ENCODE measurements at regions not wholly inside any gene's neighbourhood (a gene's known extent, or its start where the extent isn't known, plus 50 kb on each side); places are given as distances from the start of the nearest gene placed in this dataset.

DNA sequence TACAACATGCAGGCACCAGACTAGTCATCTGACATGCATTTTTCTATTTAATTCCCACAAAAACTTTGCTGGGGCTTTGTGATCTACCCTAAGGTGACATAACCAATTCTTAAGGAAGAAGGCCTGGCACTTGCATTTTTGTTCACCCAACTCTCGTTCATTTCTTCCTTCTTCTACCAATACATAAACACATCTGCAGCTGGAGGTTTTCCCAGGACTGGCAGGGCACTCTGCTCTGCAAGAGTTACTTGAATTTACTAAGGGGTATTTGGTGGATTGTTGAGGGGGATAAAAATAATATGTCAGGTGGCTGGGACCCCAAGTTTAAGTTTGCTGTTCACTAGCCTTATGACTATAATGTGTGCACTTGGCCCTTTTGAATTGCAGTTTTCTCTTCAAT is 111.4 kb upstream of the TRIB2 start:
- Mint-ChIP-seq H3K4me3 (ENCODE audit: low read depth) (no peak overlapping the region), H3K9me3 (ENCODE audit: low read depth) (no peaks in the 10 kb centered on the region), H3K27ac (no peak overlapping the region), H3K36me3 (ENCODE audit: insufficient read depth) (no peaks in the 10 kb centered on the region), H3K27me3 (peaks cover 8% of the 10 kb centered on the region), H3K4me1 (ENCODE audit: low read depth) (peaks cover 4% of the 10 kb centered on the region)
- DNase-seq (ENCODE audit: low spot score, unreplicated experiment) = no peak
- TF ChIP-seq, protein P1, sequence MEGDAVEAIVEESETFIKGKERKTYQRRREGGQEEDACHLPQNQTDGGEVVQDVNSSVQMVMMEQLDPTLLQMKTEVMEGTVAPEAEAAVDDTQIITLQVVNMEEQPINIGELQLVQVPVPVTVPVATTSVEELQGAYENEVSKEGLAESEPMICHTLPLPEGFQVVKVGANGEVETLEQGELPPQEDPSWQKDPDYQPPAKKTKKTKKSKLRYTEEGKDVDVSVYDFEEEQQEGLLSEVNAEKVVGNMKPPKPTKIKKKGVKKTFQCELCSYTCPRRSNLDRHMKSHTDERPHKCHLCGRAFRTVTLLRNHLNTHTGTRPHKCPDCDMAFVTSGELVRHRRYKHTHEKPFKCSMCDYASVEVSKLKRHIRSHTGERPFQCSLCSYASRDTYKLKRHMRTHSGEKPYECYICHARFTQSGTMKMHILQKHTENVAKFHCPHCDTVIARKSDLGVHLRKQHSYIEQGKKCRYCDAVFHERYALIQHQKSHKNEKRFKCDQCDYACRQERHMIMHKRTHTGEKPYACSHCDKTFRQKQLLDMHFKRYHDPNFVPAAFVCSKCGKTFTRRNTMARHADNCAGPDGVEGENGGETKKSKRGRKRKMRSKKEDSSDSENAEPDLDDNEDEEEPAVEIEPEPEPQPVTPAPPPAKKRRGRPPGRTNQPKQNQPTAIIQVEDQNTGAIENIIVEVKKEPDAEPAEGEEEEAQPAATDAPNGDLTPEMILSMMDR (IDR thresholded peaks at IDR 0.05; ENCODE audit: unreplicated experiment) = no peak

DNA sequence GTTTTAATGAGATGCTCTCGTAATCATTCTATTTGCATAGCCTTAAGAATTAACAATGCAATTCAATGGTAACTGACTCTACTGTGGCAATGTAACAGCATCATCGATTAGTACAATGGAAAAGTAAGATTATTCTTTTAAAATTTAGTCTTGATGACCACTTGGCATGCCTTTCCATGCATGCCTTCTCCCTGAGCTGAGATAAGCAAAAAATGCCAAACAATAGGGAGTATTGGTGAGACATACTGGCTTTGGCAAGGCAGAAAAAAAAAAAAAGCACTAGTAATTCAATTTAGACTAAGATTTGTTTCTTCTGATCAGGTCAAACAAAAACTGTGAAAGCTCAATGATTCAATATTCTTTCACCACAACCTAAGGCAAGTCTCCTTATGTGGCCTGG is 110.8 kb upstream of the TRIB2 start:
- Mint-ChIP-seq H3K36me3 (ENCODE audit: insufficient read depth) (no peaks in the 10 kb centered on the region), H3K27ac (no peak overlapping the region), H3K9me3 (ENCODE audit: low read depth) (no peaks in the 10 kb centered on the region), H3K4me3 (ENCODE audit: low read depth) (no peak overlapping the region), H3K27me3 (peaks cover 8% of the 10 kb centered on the region), H3K4me1 (ENCODE audit: low read depth) (peaks cover 4% of the 10 kb centered on the region)
- TF ChIP-seq, protein P1 (IDR thresholded peaks at IDR 0.05; ENCODE audit: unreplicated experiment) = no peak
- DNase-seq (ENCODE audit: low spot score, unreplicated experiment) = no peak

DNA sequence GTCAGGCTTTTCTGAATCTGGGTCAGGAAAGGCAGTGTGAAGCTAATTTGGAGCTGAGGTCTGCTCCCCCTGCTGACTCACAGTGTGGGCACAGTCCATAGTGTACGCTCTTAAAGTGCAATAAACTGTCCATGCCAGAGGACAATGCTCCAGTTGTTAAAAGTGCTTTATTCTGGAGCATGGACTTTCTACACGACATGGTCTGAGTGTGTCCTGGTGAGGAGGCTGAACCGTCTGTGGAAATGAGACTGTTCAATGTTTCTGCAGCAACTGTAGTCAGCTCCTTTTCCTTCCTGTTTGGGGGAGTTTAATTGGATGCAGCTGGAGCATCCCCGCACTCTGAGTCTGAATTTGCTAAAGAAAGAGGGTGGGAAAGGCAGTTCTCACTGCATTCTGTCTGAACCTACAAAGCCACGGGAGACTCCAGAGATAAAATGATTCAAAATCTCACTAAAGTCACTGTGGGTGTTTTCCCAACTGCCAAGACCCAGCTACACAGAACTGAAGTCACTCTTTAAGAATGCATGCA is 110.2 kb upstream of the TRIB2 start:
- Mint-ChIP-seq H3K27me3 (peaks cover 8% of the 10 kb centered on the region), H3K36me3 (ENCODE audit: insufficient read depth) (no peaks in the 10 kb centered on the region), H3K27ac (no peak overlapping the region), H3K9me3 (ENCODE audit: low read depth) (no peaks in the 10 kb centered on the region), H3K4me3 (ENCODE audit: low read depth) (no peak overlapping the region), H3K4me1 (ENCODE audit: low read depth) (peaks cover 4% of the 10 kb centered on the region)
- no peak for DNase-seq (ENCODE audit: low spot score, unreplicated experiment)
- TF ChIP-seq, protein P1 (IDR thresholded peaks at IDR 0.05; ENCODE audit: unreplicated experiment) = no peak

DNA sequence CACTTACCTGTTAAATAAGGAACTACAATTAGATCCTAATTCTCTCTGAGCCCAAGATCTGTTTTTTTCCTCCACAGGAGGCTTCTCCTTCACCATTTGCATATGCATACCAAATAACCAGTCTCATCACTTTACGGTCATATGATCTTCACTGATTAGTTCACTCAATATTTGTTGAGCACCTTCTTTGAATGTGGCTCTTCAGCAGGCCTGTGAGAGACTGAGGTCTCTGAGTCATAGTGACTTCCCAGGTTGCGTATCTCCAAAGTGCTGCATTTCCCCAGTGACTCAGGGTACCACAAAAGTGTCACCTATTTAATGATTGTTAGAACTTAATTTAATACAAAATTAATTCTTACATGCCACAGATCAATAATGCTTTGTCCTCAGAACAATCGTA is 108.8 kb upstream of the TRIB2 start:
- H3K27me3 Mint-ChIP-seq = peaks cover 3% of the 10 kb centered on the region
- H3K4me1 Mint-ChIP-seq (ENCODE audit: low read depth) = peaks cover 4% of the 10 kb centered on the region
- H3K36me3 Mint-ChIP-seq (ENCODE audit: insufficient read depth) = no peaks in the 10 kb centered on the region
- H3K9me3 Mint-ChIP-seq (ENCODE audit: low read depth) = no peaks in the 10 kb centered on the region
- TF ChIP-seq, protein P1 (IDR thresholded peaks at IDR 0.05; ENCODE audit: unreplicated experiment) = no peak
- no peak for DNase-seq (ENCODE audit: low spot score, unreplicated experiment)
- H3K4me3 Mint-ChIP-seq (ENCODE audit: low read depth) = no peak overlapping the region
- no peak overlapping the region for H3K27ac Mint-ChIP-seq

DNA sequence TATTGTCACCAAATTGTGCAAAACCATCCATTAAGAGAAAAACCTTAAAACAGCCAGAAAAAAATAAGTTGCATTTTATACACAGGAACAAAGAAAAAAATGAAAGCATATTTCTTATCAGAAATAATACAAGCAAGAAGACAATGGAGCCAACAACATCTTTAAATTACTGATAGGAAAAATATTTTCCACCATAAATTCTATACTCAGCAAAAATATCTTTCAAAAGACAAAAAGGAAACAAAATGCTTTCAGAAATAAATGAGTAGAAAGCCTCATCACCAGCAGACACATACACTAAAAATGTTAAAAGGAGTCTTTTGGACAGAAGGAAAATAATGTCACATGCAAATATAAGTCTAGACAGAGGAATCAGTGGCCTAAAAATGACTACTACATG is 106.4 kb upstream of the TRIB2 start:
- Mint-ChIP-seq H3K4me3 (ENCODE audit: low read depth) (no peak overlapping the region), H3K27me3 (no peaks in the 10 kb centered on the region), H3K27ac (no peak overlapping the region), H3K9me3 (ENCODE audit: low read depth) (no peaks in the 10 kb centered on the region), H3K4me1 (ENCODE audit: low read depth) (peaks cover 4% of the 10 kb centered on the region), H3K36me3 (ENCODE audit: insufficient read depth) (no peaks in the 10 kb centered on the region)
- no peak for DNase-seq (ENCODE audit: low spot score, unreplicated experiment)
- TF ChIP-seq, protein P1 (IDR thresholded peaks at IDR 0.05; ENCODE audit: unreplicated experiment) = no peak

All from progenitor cell of endocrine pancreas (in vitro differentiated cells).